A204.1 (cell line): ENCODE measurements at regions not wholly inside any gene's neighbourhood (a gene's known extent, or its start where the extent isn't known, plus 50 kb on each side); places are given as distances from the start of the nearest gene placed in this dataset.

Experiments used
- FAIRE-seq: peaks from 2 replicates; lab custom pipeline; 2012; peaks lifted over from hg19 to GRCh38; lab: Jason Lieb, UNC

GRCh38 chr5:4387290-4387689 is 752.8 kb upstream of the ADAMTS16 start:
- no peak for FAIRE-seq

- FAIRE-seq = no peak
These were observed 744.4 kb upstream of the ADAMTS16 start for GRCh38 chr5:4395752-4396151.

GRCh38 chr5:4405614-4406219 is 734.4 kb upstream of the ADAMTS16 start:
- FAIRE-seq = no peak

- FAIRE-seq = no peak
These were observed 730.0 kb upstream of the ADAMTS16 start for GRCh38 chr5:4410151-4410550.

- FAIRE-seq = no peak
These were observed 728.5 kb upstream of the ADAMTS16 start for GRCh38 chr5:4411664-4412063.

GRCh38 chr5:4413996-4414395 is 726.1 kb upstream of the ADAMTS16 start:
- FAIRE-seq = no peak

GRCh38 chr5:4418084-4418483 is 722.0 kb upstream of the ADAMTS16 start:
- FAIRE-seq = no peak

- FAIRE-seq = no peak
These were observed 720.8 kb upstream of the ADAMTS16 start for GRCh38 chr5:4419281-4419680.

- no peak for FAIRE-seq
These were observed 720.0 kb upstream of the ADAMTS16 start for GRCh38 chr5:4420177-4420576.

- no peak for FAIRE-seq
These were observed 719.4 kb upstream of the ADAMTS16 start for GRCh38 chr5:4420681-4421080.

- FAIRE-seq = no peak
These were observed 717.9 kb upstream of the ADAMTS16 start for GRCh38 chr5:4422247-4422646.

GRCh38 chr5:4424895-4425294 is 715.2 kb upstream of the ADAMTS16 start:
- FAIRE-seq = no peak

- FAIRE-seq = no peak
These were observed 699.6 kb upstream of the ADAMTS16 start for GRCh38 chr5:4440536-4440935.

- no peak for FAIRE-seq
These were observed 697.9 kb upstream of the ADAMTS16 start for GRCh38 chr5:4442221-4442620.

GRCh38 chr5:4447657-4448056 is 692.5 kb upstream of the ADAMTS16 start:
- no peak for FAIRE-seq

GRCh38 chr5:4453655-4454054 is 686.5 kb upstream of the ADAMTS16 start:
- FAIRE-seq = no peak

- no peak for FAIRE-seq
These were observed 660.7 kb upstream of the ADAMTS16 start for GRCh38 chr5:4479426-4479825.

- no peak for FAIRE-seq
These were observed 659.4 kb upstream of the ADAMTS16 start for GRCh38 chr5:4480528-4481349.

- FAIRE-seq = no peak
These were observed 652.5 kb upstream of the ADAMTS16 start for GRCh38 chr5:4487581-4487980.

- FAIRE-seq = no peak
These were observed 628.0 kb upstream of the ADAMTS16 start for GRCh38 chr5:4511996-4512656.

- no peak for FAIRE-seq
These were observed 626.7 kb upstream of the ADAMTS16 start for GRCh38 chr5:4513381-4513780.

GRCh38 chr5:4514067-4514648 is 626.0 kb upstream of the ADAMTS16 start:
- FAIRE-seq = no peak
